ENCODE measurements at regions not wholly inside any gene's neighbourhood (a gene's known extent, or its start where the extent isn't known, plus 50 kb on each side); places are given as distances from the start of the nearest gene placed in this dataset.

DNA sequence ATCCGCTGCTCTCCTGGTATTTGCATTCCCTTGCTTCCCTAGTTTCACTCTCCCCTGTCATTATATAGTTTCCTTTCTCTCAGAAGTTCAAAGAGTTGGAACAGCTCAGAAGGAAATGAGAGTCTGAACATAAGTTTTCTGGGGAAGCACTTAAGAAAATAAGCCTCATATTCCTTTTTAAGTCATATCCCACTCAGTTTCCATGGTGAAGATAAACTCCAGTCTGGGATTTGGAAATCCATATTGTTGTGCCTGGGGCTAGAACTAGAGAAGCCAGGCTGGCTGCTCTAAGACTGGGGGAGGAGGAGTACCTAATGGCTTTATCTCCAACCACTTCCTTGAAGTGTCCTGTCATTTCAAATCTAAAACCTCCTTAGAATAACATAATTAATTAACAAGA, 134.2 kb upstream of the ALCAM start:
- CTCF ChIA-PET, result no interaction called here
- Mint-ChIP-seq H3K9me3 (ENCODE audit: insufficient read depth) (no peaks in the 10 kb centered on the region), H3K27me3 (ENCODE audit: low read depth) (no peaks in the 10 kb centered on the region), H3K4me3 (no peak overlapping the region), H3K27ac (no peak overlapping the region), H3K4me1 (ENCODE audit: low read depth) (no peaks in the 10 kb centered on the region), H3K36me3 (ENCODE audit: low read depth) (no peaks in the 10 kb centered on the region)
- ATAC-seq (no peak), DNase-seq (no peak)
- POLR2A ChIA-PET, result no interaction called here

DNA sequence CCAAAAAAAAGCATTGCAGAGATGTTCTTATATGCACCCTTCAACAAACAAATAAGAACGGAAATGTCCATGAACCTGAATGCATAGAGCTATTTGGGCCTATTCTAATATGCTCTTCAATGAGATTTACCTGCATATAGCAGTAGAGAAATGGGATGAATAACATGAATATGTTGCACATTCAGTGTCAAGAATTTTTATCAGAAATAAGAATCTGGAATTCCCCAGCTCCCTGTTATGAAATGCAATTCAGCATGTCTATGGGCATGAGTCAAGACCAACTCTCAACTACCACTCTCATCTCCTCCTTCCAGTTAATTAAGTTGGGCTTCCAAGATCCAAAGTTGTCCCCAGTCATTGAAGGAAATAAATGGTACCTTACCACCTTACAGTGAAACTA, 133.7 kb upstream of the ALCAM start:
- ATAC-seq (no peak), DNase-seq (no peak)
- ChIA-PET POLR2A (no interaction called here), CTCF (no interaction called here)
- H3K4me1 Mint-ChIP-seq (ENCODE audit: low read depth), result no peaks in the 10 kb centered on the region
- no peaks in the 10 kb centered on the region for H3K27me3 Mint-ChIP-seq (ENCODE audit: low read depth)
- no peak overlapping the region for H3K27ac Mint-ChIP-seq
- no peaks in the 10 kb centered on the region for H3K9me3 Mint-ChIP-seq (ENCODE audit: insufficient read depth)
- no peaks in the 10 kb centered on the region for H3K36me3 Mint-ChIP-seq (ENCODE audit: low read depth)
- H3K4me3 Mint-ChIP-seq, result no peak overlapping the region

DNA sequence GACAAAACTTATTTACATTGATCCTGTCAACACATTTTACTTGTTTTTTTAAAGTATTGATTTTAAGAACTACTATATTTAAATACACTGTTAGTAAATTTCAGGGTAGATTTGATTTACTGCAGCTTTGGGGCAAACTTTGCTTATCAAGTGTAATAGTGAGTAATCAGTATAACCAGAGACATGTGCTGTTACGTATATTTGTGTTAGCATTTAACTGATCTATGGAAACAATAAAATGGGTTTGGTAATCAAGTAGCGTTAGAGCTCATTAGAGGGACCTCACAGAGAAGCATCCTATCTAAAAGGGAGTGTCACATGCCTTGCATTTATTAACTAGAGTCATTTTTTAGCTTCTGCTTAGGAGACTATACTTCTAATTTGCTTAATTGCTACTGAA, 131.5 kb upstream of the ALCAM start:
- no peak for ATAC-seq
- Mint-ChIP-seq H3K9me3 (ENCODE audit: insufficient read depth) (no peaks in the 10 kb centered on the region), H3K4me1 (ENCODE audit: low read depth) (no peaks in the 10 kb centered on the region), H3K36me3 (ENCODE audit: low read depth) (no peaks in the 10 kb centered on the region), H3K4me3 (no peak overlapping the region), H3K27me3 (ENCODE audit: low read depth) (no peaks in the 10 kb centered on the region), H3K27ac (no peak overlapping the region)
- no peak for DNase-seq
- POLR2A ChIA-PET, result no interaction called here
- CTCF ChIA-PET, result no interaction called here

DNA sequence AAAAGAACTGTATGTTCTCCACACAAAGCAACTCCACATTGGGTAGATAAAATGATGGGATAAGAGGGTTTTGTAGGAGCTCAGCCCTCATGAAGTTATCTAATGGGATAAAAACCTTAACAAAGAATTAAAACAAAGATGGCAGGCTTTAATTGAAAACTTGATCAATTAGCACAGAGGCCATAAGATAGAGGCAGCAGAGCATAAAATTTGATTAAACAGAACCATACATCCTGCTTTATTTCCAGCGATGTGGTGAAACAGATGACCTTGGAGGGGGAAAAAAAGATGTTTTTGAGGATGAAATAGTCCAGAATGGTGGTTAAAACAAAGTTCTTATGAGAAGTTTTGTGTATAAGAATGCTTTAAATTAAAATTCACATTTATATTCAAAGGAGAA, 130.9 kb upstream of the ALCAM start:
- ChIA-PET CTCF (no interaction called here), POLR2A (no interaction called here)
- no peaks in the 10 kb centered on the region for H3K36me3 Mint-ChIP-seq (ENCODE audit: low read depth)
- H3K4me1 Mint-ChIP-seq (ENCODE audit: low read depth), result no peaks in the 10 kb centered on the region
- no peaks in the 10 kb centered on the region for H3K9me3 Mint-ChIP-seq (ENCODE audit: insufficient read depth)
- H3K4me3 Mint-ChIP-seq, result no peak overlapping the region
- no peak overlapping the region for H3K27ac Mint-ChIP-seq
- ATAC-seq (no peak), DNase-seq (no peak)
- H3K27me3 Mint-ChIP-seq (ENCODE audit: low read depth), result no peaks in the 10 kb centered on the region

DNA sequence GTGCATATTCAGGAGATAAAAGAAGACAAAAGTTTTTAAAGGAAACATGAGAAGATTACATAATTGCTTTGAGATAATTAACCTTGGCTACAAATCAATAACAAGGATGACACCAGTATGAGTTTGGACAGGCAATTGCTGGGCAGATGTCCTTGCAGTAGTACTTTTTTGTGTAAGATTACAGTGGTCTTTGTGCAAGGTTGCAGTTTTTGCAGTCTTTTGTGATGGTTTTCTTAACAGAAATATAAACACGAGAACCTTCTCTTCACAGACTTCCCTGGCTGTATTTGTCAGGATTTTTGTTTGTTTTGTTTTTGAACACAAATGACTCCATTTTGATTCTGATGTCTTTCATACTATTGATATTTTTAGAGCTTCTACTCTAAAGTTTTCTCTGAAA, 128.3 kb upstream of the ALCAM start:
- Mint-ChIP-seq H3K4me1 (ENCODE audit: low read depth) (no peaks in the 10 kb centered on the region), H3K36me3 (ENCODE audit: low read depth) (no peaks in the 10 kb centered on the region), H3K27ac (no peak overlapping the region), H3K27me3 (ENCODE audit: low read depth) (peaks cover 2% of the 10 kb centered on the region), H3K9me3 (ENCODE audit: insufficient read depth) (no peaks in the 10 kb centered on the region), H3K4me3 (no peak overlapping the region)
- ChIA-PET CTCF (no interaction called here), POLR2A (interaction anchor here (0.6 kb wide), 1 partner anchor 1482 kb away, joined by 3 read pairs; no protein-coding TSS in a partner anchor)
- DNase-seq, result no peak
- ATAC-seq, result no peak

DNA sequence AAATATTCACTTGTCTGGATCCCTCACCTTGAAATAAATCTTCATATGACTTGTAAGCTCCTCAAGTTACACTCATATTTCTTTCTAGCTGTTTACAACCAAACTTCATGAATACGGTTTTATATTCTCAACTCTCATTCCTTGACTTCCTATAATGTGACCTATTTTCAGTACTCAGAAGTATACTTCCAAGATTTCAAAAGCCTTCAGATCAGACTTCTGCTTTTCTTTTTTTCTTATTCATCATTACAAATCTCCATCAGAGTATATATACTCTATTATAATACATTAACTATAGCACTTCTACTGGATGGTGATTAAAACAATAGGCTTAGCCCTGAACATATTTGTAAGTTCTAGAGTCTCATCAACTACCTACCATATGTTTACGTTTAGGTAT, 123.6 kb upstream of the ALCAM start:
- ATAC-seq (no peak), DNase-seq (no peak)
- H3K27me3 Mint-ChIP-seq (ENCODE audit: low read depth), result peaks cover 2% of the 10 kb centered on the region
- H3K27ac Mint-ChIP-seq, result no peak overlapping the region
- ChIA-PET CTCF (no interaction called here), POLR2A (no interaction called here)
- no peak overlapping the region for H3K4me3 Mint-ChIP-seq
- H3K9me3 Mint-ChIP-seq (ENCODE audit: insufficient read depth), result no peaks in the 10 kb centered on the region
- H3K36me3 Mint-ChIP-seq (ENCODE audit: low read depth), result no peaks in the 10 kb centered on the region
- no peaks in the 10 kb centered on the region for H3K4me1 Mint-ChIP-seq (ENCODE audit: low read depth)

DNA sequence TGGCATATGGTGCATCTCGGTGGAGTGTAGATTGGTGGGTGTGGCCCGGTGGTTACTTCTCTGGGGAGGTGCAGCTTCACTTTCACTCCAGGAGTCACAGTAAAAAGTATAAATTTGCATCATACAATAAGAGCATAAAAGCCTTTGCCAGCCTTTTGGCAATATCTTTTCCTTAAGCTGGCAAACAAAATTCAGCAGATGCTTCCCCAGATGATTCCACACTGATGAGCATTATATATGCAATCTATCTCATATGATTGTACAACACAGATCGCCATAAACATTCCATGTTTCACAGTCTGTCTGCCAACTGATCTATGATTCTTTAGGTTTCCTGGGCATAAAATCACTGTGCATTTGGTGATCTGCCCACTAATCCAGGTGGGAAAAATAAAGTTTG, 120.2 kb upstream of the ALCAM start:
- H3K4me1 Mint-ChIP-seq (ENCODE audit: low read depth), result no peaks in the 10 kb centered on the region
- ATAC-seq (no peak), DNase-seq (no peak)
- no peaks in the 10 kb centered on the region for H3K36me3 Mint-ChIP-seq (ENCODE audit: low read depth)
- peaks cover 2% of the 10 kb centered on the region for H3K27me3 Mint-ChIP-seq (ENCODE audit: low read depth)
- POLR2A ChIA-PET, result no interaction called here
- H3K4me3 Mint-ChIP-seq, result no peak overlapping the region
- no peaks in the 10 kb centered on the region for H3K9me3 Mint-ChIP-seq (ENCODE audit: insufficient read depth)
- CTCF ChIA-PET, result interaction anchor here (1.2 kb wide), 1 partner anchor 11 kb away, joined by 3 read pairs; no protein-coding TSS in a partner anchor
- H3K27ac Mint-ChIP-seq, result no peak overlapping the region

DNA sequence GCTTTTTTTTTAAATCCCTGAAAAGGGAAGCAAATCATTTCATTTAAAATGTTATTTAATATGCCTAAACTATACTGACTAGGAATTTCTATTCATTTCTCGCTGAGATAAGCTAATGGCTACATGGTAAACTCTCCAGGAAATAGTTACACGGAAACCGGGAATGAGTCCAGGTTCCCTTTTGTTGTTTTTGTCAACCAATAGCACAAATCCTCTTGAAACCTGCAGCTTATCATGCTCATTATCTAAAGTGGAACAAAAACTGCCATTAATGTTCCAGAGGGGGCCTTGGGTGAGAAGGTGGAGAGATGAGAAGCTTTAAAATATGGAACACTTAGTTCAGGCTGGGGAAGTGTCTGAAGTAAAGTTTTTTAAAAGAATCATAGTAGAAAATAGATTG, 113.5 kb upstream of the ALCAM start:
- H3K4me3 Mint-ChIP-seq, result no peak overlapping the region
- no peaks in the 10 kb centered on the region for H3K36me3 Mint-ChIP-seq (ENCODE audit: low read depth)
- POLR2A ChIA-PET, result no interaction called here
- CTCF ChIA-PET, result no interaction called here
- no peak overlapping the region for H3K27ac Mint-ChIP-seq
- ATAC-seq, result no peak
- H3K4me1 Mint-ChIP-seq (ENCODE audit: low read depth), result no peaks in the 10 kb centered on the region
- H3K27me3 Mint-ChIP-seq (ENCODE audit: low read depth), result no peaks in the 10 kb centered on the region
- no peak for DNase-seq
- no peaks in the 10 kb centered on the region for H3K9me3 Mint-ChIP-seq (ENCODE audit: insufficient read depth)

DNA sequence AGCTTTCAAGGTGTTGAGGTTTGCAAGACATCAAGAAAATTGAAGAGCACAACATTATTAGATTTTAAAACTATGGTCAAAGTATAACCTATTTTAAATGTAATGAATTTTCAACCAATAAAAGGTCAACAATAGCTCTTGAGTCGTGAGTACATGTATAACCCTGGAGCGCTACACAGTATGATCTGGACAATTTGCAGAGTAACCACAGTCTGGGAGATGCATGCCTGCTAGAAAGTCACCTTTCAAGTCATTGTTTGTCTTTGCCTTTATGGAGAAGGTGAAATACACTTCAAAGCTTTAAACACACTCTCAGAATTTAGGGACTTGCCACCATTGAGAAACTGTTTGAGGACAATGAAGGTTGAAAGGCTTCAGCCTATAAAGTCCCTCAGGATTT, 112.6 kb upstream of the ALCAM start:
- H3K27me3 Mint-ChIP-seq (ENCODE audit: low read depth), result no peaks in the 10 kb centered on the region
- no peaks in the 10 kb centered on the region for H3K36me3 Mint-ChIP-seq (ENCODE audit: low read depth)

DNA sequence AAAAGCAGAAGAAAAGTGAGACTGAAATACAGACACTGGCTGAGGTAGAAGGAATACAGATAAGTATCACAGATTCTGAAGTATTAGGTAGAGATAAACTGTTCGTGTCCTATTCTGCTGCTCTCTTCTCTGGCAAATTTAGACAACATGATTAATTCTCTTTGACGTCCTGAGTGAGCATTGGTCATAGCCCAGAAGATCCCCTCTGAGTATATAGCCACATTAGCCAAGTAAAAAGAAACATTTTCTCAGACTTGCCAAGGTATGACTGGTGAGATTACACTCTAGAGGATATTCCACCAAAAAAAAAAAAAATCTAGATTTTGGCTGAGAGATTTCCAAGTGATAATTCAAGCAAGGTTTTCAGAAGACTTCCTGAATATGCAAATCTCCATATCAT, 111.4 kb upstream of the ALCAM start:
- ATAC-seq (no peak), DNase-seq (no peak)
- ChIA-PET CTCF (no interaction called here), POLR2A (no interaction called here)
- Mint-ChIP-seq H3K9me3 (ENCODE audit: insufficient read depth) (no peaks in the 10 kb centered on the region), H3K4me3 (no peak overlapping the region), H3K4me1 (ENCODE audit: low read depth) (no peaks in the 10 kb centered on the region), H3K36me3 (ENCODE audit: low read depth) (no peaks in the 10 kb centered on the region), H3K27me3 (ENCODE audit: low read depth) (no peaks in the 10 kb centered on the region), H3K27ac (no peak overlapping the region)

More for the DNA sequence above, 112.6 kb upstream of the ALCAM start:
- Mint-ChIP-seq H3K27ac (no peak overlapping the region), H3K4me3 (no peak overlapping the region), H3K4me1 (ENCODE audit: low read depth) (no peaks in the 10 kb centered on the region), H3K9me3 (ENCODE audit: insufficient read depth) (no peaks in the 10 kb centered on the region)
- DNase-seq (no peak), ATAC-seq (no peak)
- ChIA-PET POLR2A (no interaction called here), CTCF (no interaction called here)

DNA sequence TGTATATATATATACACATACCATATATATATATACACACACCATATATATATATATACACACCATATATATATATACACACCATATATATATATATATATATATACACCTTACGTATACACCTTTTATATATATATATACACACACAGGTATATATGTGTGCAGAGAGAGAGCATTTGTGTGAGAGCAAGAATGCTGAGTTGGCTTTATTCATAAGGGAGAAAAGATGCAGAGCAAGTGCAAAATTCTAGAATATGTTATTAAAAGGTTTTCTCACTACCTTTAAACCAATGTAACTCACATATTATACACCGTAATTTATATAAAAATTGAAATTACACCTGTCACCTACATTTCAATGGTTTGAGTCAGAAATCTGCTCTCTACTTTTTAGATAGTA, 107.2 kb upstream of the ALCAM start:
- ChIA-PET POLR2A (no interaction called here), CTCF (no interaction called here)
- Mint-ChIP-seq H3K27me3 (ENCODE audit: low read depth) (no peaks in the 10 kb centered on the region), H3K4me3 (no peak overlapping the region), H3K4me1 (ENCODE audit: low read depth) (no peaks in the 10 kb centered on the region), H3K9me3 (ENCODE audit: insufficient read depth) (no peaks in the 10 kb centered on the region), H3K36me3 (ENCODE audit: low read depth) (no peaks in the 10 kb centered on the region), H3K27ac (no peak overlapping the region)
- ATAC-seq (no peak), DNase-seq (no peak)

DNA sequence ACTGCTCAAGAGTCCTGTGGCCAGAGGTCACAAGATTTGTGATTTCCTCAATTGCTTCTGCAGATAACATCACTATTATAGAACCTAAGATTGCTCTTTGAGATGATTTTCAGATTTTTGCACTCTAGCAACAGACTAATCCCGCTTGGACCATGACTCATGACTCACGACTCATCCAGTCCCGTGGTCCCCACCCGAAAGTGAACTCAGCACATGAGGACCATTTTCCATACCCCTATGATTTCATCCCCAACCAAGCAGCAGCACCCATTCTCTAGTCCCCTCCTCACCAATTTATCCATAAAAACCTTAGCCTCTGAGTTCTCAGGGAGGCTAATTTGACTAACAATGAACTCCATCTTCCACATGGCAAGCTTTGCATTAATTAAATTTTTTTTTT, 106.3 kb upstream of the ALCAM start:
- DNase-seq, result no peak
- H3K36me3 Mint-ChIP-seq (ENCODE audit: low read depth), result no peaks in the 10 kb centered on the region

DNA sequence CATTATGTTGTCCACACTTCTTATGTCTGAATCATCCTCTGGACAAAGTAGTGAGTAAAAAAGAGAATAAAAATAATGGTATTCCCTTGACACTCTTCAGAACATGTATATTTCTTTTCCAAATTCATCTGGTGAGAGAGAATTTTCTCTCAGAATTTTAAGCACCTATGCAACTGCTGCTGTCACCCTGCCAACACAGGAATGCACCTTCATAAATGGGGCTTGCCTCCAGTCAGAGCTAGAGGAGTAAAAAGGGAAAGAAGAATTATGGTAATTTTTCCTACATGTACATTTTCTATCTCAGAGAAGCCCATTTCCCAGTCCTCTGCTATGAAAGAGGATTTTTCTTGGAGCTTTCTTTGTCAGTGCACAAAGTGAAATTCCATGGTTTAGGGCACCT, 92.2 kb upstream of the ALCAM start:
- H3K27ac Mint-ChIP-seq, result no peak overlapping the region
- POLR2A ChIA-PET, result no interaction called here

More for the DNA sequence above, 106.3 kb upstream of the ALCAM start:
- no peaks in the 10 kb centered on the region for H3K27me3 Mint-ChIP-seq (ENCODE audit: low read depth)
- ChIA-PET CTCF (no interaction called here), POLR2A (no interaction called here)
- no peak for ATAC-seq
- H3K4me1 Mint-ChIP-seq (ENCODE audit: low read depth), result no peaks in the 10 kb centered on the region
- H3K27ac Mint-ChIP-seq, result no peak overlapping the region
- no peaks in the 10 kb centered on the region for H3K9me3 Mint-ChIP-seq (ENCODE audit: insufficient read depth)
- H3K4me3 Mint-ChIP-seq, result no peak overlapping the region

More for the DNA sequence above, 92.2 kb upstream of the ALCAM start:
- Mint-ChIP-seq H3K4me1 (ENCODE audit: low read depth) (no peaks in the 10 kb centered on the region), H3K9me3 (ENCODE audit: insufficient read depth) (no peaks in the 10 kb centered on the region), H3K27me3 (ENCODE audit: low read depth) (peaks cover 2% of the 10 kb centered on the region), H3K4me3 (no peak overlapping the region), H3K36me3 (ENCODE audit: low read depth) (no peaks in the 10 kb centered on the region)
- ATAC-seq, result no peak
- CTCF ChIA-PET, result no interaction called here
- DNase-seq, result no peak
